ENCODE measurements at regions not wholly inside any gene's neighbourhood (a gene's known extent, or its start where the extent isn't known, plus 50 kb on each side); places are given as distances from the start of the nearest gene placed in this dataset.
"Not testable (repeated sequence)": the region's sequence is repeated elsewhere in the genome, so short reads cannot be mapped to it uniquely, and the experiment has no call there.

DNA sequence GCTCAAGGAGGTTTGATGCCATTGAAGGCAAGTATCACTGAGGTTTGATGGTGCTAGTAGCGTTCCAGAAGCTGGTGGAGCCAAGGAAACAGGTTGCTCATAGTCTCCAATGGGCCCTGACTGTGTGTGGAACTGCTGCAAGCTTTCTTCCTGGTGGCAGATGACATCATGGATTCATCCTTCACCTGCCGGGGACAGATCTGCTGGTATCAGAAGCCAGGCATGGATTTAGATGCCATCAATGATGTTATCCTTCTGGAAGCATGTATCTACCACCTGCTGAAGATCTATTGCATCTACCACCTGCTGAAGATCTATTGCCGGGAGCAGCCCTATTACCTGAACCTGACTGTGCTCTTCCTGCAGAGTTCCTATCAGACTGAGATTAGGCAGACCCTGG lies 734.4 kb downstream of the PLA2G4A start:
- no peak for DNase-seq

- DNase-seq: no peak
Observed at GRCh38 chr1:187566354-187566753, 737.6 kb downstream of the PLA2G4A start.

- DNase-seq: no peak
Observed at GRCh38 chr1:187568067-187568466, 739.3 kb downstream of the PLA2G4A start.

DNA sequence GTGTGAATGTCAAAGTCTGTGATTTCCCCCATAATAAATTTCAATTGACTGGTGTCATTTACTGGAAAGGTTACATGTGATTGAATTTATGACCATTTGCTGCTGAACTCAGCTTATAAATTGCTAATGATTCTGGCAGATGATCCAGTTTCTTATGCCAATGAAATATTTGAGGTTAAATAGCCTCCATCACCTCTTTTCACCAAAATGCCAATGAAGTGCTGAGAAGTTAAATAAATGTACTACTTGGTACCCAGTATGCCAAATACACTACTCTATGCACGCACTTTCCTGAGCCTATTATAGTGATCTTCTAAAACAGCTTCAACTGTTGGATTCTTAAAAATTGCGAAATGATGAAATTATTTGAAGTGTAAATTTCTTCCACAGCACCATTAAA lies 741.4 kb downstream of the PLA2G4A start:
- no peak for DNase-seq

DNA sequence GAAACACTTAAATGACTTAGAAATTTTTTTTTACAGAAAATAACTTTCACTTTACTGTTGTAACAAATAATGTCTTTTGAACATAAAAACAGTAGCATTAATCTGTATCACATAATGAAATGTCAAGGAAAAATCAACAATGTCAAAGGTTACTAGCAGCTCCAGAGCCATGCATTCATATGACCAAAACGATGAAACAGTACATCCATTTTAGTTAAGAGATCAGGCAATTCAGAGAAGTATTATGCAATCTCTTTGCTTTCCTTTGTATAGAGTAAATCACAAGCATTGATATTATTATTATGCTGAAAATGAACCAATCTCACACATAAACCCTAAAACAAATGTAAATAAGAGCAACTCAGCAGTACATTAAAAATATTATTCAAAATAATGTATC lies 748.9 kb downstream of the PLA2G4A start:
- no peak for DNase-seq

- no peak for DNase-seq
Observed at GRCh38 chr1:187588917-187589316, 760.2 kb downstream of the PLA2G4A start.

DNA sequence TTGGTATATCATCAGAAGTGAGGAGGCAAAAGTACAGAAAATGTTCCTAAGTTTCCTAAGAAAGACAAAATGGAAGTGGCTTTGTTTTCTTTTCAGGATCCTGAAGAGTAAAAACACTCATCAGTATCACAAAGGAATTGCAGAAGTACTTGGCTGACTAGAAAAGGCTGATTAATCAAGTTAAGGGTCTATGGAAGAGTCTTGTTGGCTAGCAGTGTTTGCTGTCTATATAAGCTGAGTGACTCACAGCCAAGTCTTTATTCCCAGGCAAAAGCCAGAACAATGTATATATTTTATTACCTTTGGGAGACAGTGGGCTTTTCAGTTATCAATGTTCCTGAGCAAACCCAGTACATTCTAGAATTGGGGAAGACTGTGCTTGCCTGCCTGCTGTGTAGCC lies 777.0 kb downstream of the PLA2G4A start:
- no peak for DNase-seq

DNA sequence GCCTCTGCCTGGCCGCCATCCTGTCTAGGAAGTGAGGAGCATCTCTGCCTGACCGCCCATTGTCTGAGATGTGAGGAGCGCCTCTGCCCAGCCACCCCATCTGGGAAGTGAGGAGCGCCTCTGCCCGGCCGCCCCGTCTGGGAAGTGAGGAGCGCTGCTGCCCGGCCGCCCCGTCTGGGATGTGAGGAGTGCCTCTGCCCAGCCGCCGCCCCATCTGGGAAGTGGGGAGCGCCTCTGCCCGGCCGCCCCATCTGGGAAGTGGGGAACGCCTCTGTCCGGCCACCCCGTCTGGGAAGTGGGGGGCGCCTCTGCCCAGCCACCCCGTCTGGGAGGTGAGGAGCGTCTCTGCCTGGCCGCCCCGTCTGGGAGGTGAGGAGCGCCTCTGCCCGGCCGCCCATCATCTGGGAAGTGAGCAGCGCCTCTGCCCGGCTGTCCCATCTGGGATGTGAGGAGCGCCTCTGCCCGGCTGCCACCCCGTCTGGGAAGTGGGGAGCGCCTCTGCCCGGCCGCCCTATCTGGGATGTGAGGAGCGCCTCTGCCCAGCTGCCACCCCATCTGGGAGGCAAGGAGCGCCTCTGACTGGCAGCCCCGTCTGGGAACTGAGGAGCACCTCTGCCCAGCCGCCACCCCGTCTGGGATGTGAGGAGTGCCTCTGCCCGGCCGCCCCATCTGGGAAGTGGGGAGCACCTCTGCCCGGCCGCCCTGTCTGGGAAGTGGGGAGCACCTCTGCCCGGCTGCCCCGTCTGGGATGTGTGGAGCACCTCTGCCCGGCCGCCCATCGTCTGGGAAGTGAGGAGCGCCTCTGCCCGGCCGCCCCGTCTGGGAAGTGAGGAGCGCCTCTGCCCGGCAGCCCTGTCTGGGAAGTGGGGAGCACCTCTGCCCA lies 787.3 kb downstream of the PLA2G4A start:
- not testable (repeated sequence) for DNase-seq

GRCh38 chr1:187616830-187617229 lies 788.1 kb downstream of the PLA2G4A start:
- not testable (repeated sequence) for DNase-seq

- DNase-seq: no peak
Observed at GRCh38 chr1:187617776-187618175, 789.0 kb downstream of the PLA2G4A start.

DNA sequence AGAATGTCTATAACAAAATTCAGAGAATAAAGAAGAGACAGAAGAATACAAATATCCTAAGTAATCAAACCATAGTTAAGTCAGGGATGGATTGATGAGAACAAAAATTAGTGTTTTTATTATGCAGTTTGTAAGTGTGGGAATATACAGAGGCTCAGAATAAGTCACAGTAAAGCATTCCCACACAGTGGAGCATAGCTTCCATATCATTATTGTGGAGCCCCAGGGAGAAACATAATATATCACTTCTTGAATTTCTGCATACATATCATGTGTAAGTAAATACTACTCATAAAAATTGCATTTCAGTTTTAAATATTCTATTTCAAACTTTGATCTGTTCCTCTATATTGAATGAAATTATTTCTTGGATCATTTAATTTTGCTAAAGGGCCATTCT lies 790.4 kb downstream of the PLA2G4A start:
- no peak for DNase-seq

DNA sequence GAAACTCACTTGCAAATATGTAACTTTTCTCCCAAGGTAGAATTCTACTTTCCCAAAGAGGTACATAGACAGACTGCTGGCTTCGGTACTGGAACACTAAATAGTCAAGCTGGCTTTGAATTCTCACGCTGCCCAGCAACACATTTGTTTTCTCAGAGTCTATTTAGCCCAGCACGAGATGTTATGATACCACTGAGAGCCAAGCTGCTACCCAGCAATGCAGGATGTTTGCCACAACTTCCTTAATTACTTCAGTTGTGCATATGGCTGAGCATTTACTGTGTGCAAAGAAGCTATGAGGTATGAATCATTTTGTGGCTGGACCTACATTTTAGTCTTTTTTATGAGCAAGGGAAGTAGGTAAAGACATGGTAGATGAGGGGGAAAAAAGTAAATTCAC lies 793.2 kb downstream of the PLA2G4A start:
- DNase-seq: peak; percentile 77

- no peak for DNase-seq
Observed at GRCh38 chr1:187622545-187622944, 793.8 kb downstream of the PLA2G4A start.

DNA sequence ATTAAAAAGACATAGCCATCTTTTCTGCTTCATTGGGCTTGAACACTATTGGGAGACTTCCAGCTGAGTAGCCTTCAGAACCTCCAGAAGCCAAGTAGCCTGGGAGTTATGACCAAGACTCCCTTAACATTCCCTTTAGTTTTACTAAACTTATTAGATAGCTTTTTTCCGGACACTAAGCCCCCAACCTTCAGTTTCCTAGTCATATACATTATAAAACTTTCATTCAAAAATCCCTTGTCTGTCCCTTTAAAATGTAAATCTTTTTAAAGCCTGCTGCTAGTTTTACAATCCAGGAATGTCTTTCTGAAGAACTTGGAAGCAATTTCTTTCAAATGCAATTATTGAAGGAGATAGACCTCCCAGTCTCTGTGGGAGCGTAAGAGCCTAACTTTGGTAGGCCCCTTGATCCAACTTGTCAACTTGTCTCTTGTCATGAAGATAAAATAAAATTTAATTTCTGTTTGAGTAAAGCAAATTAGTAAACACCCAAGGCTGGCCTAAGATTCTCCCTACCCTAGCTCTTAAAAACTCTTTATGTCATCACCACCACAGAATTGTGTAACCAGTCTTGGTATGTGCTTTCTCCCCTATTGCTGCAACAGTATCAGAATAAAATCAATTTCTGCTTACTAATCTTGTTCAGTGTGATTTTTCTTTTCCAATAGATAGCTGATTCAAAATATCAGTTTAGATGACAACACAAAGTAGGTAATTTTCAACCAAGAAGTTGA lies 796.2 kb downstream of the PLA2G4A start:
- no peak for DNase-seq

DNA sequence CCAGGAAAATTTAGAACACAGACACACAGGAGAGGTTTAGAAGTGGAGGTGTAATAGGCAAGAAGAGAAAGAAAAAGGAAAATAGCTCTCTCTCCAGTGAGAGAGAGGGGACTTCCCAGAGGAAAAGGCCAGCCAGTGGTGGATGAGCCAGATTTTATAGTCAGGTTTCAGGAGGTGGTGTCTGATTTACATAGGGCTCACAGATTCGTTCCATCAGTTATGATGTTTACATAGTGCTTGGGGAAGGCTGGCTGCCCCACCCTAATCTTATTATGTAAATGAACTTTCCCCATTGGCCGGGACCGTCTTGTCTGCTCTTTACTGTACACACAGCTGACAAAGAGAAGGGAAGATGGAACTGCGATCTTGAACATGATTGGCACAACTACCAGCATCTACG lies 797.3 kb downstream of the PLA2G4A start:
- no peak for DNase-seq

DNA sequence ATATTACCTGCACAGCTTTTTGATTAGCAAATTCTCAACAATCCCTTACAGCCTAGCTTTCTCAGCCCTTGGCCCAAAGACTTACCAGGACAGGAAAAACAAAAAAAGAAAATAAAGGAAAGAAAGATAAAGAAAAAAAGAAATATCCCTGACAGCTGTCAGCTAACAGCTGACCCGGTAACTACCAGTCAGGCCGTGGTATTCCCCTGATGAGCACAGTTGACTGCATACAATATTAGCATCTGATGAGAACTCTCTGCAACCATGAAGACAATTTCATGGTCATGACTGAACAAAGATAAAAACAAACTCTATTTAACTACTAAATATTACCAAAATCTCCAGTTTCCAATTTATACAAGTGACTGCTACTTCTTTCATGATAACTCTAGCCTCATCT lies 798.8 kb downstream of the PLA2G4A start:
- no peak for DNase-seq

DNA sequence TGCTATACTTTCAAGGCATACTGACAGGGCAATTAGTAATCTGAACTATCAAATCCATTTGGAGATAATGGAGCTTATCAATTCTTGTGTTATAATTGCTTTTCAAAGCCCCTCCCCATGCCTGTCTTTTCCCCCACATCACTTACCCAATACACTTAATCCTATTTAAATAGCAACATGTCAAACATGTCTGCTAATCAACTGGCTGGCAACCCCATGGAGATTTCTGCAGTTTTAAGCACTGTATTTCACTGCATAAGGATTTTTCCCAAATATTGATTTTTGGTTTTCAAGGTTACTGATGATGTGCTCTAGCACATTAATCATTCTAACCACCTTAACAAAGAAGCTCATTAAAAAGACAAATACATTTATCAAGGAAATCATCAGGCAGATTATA lies 800.3 kb downstream of the PLA2G4A start:
- DNase-seq: peak; percentile 63

DNA sequence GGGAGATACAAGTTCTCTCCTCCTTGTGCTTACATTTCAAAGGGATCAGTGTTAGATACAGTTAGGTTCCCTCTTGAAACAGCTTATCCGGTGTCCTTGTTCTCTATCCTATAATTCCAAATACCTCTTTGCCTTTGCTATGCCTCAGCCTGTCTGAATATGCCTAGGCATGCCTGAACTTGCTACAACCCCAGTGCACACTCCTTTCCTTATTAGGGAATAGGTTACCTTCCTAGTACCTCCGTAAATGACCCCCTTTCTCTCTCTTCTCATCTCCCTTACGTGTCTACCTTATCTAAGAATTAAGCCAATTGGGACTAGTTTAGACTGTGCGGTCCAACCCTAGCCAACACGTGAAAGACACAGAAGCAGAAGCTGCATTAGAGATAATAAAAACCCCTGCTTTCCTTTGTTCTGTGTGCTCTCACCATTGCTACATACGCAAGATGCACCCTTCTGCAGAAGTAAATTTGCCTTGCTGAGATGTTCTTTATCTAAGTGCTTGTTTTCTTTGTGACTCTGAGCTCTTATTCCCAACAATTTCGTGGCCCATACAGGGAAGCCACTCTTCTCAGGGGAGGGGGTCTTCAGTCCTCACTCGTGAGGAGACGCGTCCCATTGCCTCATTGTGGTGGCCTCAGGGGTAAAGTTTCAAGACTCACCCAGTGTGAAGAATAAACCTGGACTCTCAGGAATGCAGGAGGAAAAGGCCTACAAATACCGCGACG lies 802.1 kb downstream of the PLA2G4A start:
- DNase-seq: no peak

- DNase-seq: no peak
Observed at GRCh38 chr1:187631381-187631675, 802.6 kb downstream of the PLA2G4A start.

DNA sequence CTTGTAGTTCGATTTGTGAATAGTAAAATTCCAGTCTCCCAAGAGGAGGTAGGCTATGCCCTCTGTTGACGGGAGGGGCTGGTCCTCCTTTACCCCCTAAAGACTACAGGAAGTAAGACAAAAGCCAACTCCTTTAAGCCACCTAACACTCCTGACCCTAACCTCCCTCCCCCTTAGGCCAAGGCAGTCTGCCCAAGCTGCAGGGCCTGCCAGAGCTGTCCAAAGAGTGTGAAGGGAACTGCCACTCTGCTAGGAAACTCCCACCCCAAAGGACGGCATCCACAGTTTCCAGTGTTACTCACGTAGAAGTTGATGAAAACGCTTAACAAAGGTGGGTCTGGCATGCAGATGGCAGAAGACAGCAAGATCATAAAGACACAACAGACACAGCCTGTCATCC lies 803.2 kb downstream of the PLA2G4A start:
- DNase-seq: no peak

DNA sequence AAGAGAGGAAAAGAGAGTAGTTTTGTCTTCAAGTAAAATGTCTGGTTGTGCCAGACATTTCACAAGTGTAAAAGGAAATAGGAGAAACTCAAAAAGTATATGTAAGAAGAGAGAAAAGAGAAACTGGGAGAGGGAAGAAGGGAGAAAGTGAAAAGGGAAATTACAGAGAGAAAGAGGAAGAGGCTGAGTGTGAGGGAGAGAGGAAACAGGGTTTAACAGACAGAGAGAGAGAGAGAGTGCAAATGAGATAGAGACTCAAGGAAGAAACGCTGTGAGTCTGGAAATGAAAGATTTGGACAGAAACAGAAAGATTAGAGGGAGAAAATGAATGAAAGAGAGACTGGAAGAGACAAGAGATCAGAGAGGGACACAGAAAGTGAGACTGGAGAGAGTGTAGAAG lies 806.2 kb downstream of the PLA2G4A start:
- no peak for DNase-seq

GRCh38 chr1:187638733-187639434 lies 810.1 kb downstream of the PLA2G4A start:
- DNase-seq: no peak

- no peak for DNase-seq
Observed at GRCh38 chr1:187641015-187641414, 812.3 kb downstream of the PLA2G4A start.

All from NCI-H2081 treated with DMSO at 0.1 percent for 48 hours (cell line).